ENCODE measurements at regions not wholly inside any gene's neighbourhood (a gene's known extent, or its start where the extent isn't known, plus 50 kb on each side); places are given as distances from the start of the nearest gene placed in this dataset.

DNA sequence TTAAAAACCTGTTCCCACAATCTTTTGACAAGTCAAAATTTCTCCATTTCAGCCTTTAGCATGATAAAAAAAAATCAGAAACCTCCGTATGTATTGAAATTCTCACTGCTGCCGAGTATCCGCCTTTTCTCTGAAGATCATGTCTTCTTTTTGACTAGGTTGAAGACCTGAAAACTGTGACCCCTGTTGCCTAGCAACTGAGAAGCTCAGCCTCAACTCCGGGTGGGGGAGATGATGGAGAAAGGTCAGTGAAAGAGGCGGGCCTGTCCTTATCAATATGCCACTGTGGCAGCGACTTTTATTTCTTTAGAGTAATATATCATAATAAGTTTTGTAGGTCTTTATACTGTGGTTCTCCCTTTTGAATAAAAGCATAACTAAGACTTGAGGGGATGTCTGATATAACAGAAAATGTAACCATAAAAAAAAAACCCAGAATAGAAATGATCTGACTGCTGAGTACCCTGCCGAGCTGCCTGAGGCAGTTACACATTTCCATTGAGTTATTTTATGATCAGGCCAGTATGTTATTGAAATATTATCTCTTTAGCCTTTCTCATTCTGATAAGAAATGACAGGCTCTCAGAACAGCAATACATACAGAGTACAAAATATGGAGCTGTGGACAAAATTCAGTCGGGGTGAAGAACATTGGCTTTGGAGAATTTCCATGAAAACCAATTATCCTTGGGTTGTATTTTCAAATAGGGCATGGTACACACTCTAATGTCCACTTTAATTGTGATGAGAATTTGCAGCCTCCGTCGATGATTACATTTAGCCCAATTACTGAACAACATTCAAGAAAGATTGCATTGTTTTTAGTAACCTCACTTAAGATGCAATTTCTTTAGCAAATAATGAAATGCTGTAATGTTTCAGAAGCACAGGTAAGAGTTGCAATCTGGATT is 136.7 kb upstream of the EEF1E1 start:
- Histone ChIP-seq H3K27ac (replicated peaks) (no peak overlapping the region), H3K4me3 (replicated peaks; ENCODE audit: insufficient read depth, low read length) (no peak overlapping the region), H3K27me3 (ENCODE audit: insufficient read depth, poor library complexity, severe bottlenecking) (peaks cover 2% of the 10 kb centered on the region)
- no peak for DNase-seq (ENCODE audit: low read depth in 1 of 2, low spot score in 1 of 2)
- TF ChIP-seq SPI1 (IDR thresholded peaks at IDR 0.05; ENCODE audit: borderline replicate concordance, low read depth) (no peak), GABPA (IDR thresholded peaks at IDR 0.05; ENCODE audit: low read depth) (no peak), REST (IDR thresholded peaks at IDR 0.05; ENCODE audit: insufficient replicate concordance, low read depth) (no peak), CTCF (IDR thresholded peaks at IDR 0.05; ENCODE audit: insufficient read depth, low read length) (no peak), POLR2AphosphoS5 (IDR thresholded peaks at IDR 0.05; ENCODE audit: low read depth) (no peak)

GRCh38 chr6:8237668-8238067 is 135.3 kb upstream of the EEF1E1 start:
- TF ChIP-seq SPI1 (IDR thresholded peaks at IDR 0.05; ENCODE audit: borderline replicate concordance, low read depth) (no peak), GABPA (IDR thresholded peaks at IDR 0.05; ENCODE audit: low read depth) (no peak), CTCF (IDR thresholded peaks at IDR 0.05; ENCODE audit: insufficient read depth, low read length) (no peak), REST (IDR thresholded peaks at IDR 0.05; ENCODE audit: insufficient replicate concordance, low read depth) (no peak), POLR2AphosphoS5 (IDR thresholded peaks at IDR 0.05; ENCODE audit: low read depth) (no peak)
- no peak for DNase-seq (ENCODE audit: low read depth in 1 of 2, low spot score in 1 of 2)
- Histone ChIP-seq H3K4me3 (replicated peaks; ENCODE audit: insufficient read depth, low read length) (no peak overlapping the region), H3K27me3 (ENCODE audit: insufficient read depth, poor library complexity, severe bottlenecking) (peaks cover 2% of the 10 kb centered on the region), H3K27ac (replicated peaks) (no peak overlapping the region)

DNA sequence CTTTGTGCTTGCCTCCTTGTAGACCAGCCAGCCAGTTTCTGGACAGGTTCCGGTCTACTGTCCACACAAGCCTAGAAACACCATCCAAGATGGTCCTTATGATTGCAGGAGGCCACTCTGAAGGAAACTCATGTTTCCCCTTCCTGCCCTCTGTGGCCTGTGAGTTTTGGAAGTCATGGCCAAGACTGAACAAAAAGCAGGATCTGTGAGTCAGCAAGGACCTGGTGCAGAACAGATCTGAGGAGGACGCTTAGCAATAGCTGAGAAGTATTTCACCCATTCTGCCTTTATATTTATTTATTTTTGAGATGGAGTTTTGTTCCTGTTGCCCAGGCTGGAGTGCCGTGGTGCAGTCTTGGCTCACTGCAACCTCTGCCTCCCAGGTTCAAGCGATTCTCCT is 134.6 kb upstream of the EEF1E1 start:
- DNase-seq (ENCODE audit: low read depth in 1 of 2, low spot score in 1 of 2): no peak
- Histone ChIP-seq H3K4me3 (replicated peaks; ENCODE audit: insufficient read depth, low read length) (no peak overlapping the region), H3K27ac (replicated peaks) (no peak overlapping the region), H3K27me3 (ENCODE audit: insufficient read depth, poor library complexity, severe bottlenecking) (peaks cover 2% of the 10 kb centered on the region)
- TF ChIP-seq GABPA (IDR thresholded peaks at IDR 0.05; ENCODE audit: low read depth) (no peak), SPI1 (IDR thresholded peaks at IDR 0.05; ENCODE audit: borderline replicate concordance, low read depth) (no peak), POLR2AphosphoS5 (IDR thresholded peaks at IDR 0.05; ENCODE audit: low read depth) (no peak), CTCF (IDR thresholded peaks at IDR 0.05; ENCODE audit: insufficient read depth, low read length) (no peak), REST (IDR thresholded peaks at IDR 0.05; ENCODE audit: insufficient replicate concordance, low read depth) (no peak)

Measured in HL-60 (cell line).